ENCODE measurements at regions not wholly inside any gene's neighbourhood (a gene's known extent, or its start where the extent isn't known, plus 50 kb on each side); places are given as distances from the start of the nearest gene placed in this dataset.

DNA sequence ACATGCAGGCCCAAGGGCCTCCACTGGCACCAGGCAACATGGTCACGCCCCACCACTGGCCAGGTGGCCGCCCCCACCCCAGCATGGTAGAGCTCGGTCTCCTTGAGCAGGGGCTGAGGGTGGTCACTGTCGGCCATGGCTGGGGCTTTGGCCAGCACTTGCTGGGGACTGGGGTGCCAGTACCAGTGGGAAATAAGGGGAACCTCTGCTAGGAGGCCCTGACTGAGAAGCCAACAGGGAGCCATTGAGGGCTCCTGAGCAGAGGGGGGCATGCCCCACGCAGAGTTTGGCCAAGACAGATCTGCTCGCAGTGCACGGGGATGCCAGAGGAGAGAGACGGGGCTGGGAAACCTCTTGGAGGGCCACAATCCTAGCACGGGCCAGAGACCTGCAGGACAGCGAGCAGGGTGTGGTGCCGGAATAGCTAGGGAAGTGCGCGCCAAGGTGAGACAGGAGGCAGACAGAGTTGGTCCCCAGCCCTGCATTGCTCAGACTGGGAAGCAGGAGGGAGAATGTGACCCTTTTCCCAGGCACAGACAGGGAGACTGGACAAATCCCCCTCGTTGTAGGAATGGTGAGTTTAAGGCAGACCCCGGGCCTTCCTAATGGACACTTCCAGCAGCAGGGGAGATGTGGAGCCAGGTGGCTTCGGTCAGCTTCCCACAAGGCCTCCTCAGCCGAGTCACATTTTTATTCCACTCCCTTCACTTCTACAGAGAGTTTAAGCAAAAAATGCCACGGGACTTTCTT, 179.0 kb upstream of the CST7 start:
- H3K4me1 Mint-ChIP-seq = no peaks in the 10 kb centered on the region
- no peak for DNase-seq (ENCODE audit: low read depth, low spot score)
- no peak overlapping the region for H3K4me3 Mint-ChIP-seq
- H3K9me3 Mint-ChIP-seq = peaks cover 3% of the 10 kb centered on the region
- H3K27ac Mint-ChIP-seq (ENCODE audit: unreplicated experiment) = no peak overlapping the region
- TF ChIP-seq, protein P1, sequence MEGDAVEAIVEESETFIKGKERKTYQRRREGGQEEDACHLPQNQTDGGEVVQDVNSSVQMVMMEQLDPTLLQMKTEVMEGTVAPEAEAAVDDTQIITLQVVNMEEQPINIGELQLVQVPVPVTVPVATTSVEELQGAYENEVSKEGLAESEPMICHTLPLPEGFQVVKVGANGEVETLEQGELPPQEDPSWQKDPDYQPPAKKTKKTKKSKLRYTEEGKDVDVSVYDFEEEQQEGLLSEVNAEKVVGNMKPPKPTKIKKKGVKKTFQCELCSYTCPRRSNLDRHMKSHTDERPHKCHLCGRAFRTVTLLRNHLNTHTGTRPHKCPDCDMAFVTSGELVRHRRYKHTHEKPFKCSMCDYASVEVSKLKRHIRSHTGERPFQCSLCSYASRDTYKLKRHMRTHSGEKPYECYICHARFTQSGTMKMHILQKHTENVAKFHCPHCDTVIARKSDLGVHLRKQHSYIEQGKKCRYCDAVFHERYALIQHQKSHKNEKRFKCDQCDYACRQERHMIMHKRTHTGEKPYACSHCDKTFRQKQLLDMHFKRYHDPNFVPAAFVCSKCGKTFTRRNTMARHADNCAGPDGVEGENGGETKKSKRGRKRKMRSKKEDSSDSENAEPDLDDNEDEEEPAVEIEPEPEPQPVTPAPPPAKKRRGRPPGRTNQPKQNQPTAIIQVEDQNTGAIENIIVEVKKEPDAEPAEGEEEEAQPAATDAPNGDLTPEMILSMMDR (conservative IDR thresholded peaks at IDR 0.05) = no peak
- H3K36me3 Mint-ChIP-seq (ENCODE audit: low read depth) = no peaks in the 10 kb centered on the region
- peaks cover 40% of the 10 kb centered on the region for H3K27me3 Mint-ChIP-seq (ENCODE audit: low read depth)

DNA sequence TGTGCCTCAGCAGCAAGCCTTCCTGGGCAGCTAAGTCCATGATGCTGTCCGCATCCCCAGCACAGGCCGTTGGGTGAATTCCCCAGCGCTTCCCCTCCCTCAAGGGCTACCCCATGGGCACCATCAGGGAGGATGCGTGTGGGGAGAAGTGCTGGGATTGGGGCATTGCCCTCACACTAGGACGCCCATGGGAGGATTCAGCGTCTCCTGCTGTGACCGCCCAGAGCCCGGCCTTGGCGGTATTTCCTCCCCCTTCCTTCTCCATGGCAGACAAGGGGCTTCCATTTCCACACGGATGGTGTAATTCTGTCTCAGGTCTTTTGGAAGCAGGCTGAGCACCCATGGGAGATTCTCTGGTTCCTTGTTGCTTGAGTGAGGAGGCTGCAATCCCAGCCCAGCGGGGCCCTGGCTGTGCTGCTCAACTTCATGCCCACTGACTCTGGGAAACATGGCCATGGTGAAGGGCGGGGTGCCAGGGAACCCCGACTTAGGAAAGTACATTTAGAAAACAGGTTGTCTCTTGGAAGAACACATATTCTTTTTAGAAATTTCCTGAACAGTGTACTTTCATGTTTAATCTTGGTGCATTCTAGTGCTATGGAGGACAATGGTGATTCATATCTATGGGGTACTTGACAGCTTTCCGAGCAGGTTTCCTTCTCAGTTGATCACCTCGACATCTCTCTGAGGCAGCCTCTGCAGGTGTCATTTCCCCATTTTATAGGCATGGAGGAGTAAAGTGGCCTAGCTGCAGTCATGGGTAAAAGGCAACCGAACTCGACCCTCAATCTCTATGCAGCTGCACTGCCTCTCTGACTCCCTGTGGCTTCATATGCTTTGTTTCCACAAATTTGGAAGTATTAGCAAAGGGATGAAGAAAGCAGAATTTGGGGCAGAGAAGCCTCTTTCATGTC, 178.2 kb upstream of the CST7 start:
- Mint-ChIP-seq H3K36me3 (ENCODE audit: low read depth) (no peaks in the 10 kb centered on the region), H3K4me3 (no peak overlapping the region), H3K9me3 (peaks cover 4% of the 10 kb centered on the region), H3K27me3 (ENCODE audit: low read depth) (peaks cover 43% of the 10 kb centered on the region), H3K4me1 (no peaks in the 10 kb centered on the region), H3K27ac (ENCODE audit: unreplicated experiment) (no peak overlapping the region)
- TF ChIP-seq, protein P1 (conservative IDR thresholded peaks at IDR 0.05) = no peak
- no peak for DNase-seq (ENCODE audit: low read depth, low spot score)

DNA sequence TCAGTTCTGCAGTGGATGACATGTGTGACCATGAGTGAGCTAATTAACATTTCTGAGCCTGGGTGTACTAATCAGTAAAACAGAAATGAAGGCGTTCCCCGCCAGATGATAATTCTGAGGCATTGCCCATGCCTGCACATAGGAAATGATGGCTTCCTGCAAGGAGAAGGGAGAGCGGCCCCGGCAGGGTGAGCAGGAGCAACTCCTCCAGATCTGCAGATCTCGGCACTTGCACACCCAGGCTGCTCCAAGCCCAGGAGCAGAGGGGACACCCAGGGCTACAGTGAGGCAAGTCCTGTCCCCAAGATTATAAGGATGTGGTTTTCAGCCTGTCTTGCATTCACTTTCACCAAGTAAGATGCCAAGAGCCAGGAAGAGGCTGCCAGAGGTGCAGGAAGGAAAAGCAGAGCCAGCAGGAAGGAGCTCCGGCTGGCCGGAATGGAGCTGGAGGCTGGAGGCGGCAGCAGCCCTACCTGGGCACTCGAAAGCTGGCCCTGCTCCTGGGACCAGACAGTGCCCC, 177.5 kb upstream of the CST7 start:
- H3K9me3 Mint-ChIP-seq = peaks cover 4% of the 10 kb centered on the region
- no peaks in the 10 kb centered on the region for H3K36me3 Mint-ChIP-seq (ENCODE audit: low read depth)
- DNase-seq (ENCODE audit: low read depth, low spot score) = no peak
- no peak overlapping the region for H3K4me3 Mint-ChIP-seq
- H3K27me3 Mint-ChIP-seq (ENCODE audit: low read depth) = peaks cover 49% of the 10 kb centered on the region
- TF ChIP-seq, protein P1 (conservative IDR thresholded peaks at IDR 0.05) = no peak
- no peak overlapping the region for H3K27ac Mint-ChIP-seq (ENCODE audit: unreplicated experiment)
- H3K4me1 Mint-ChIP-seq = no peaks in the 10 kb centered on the region

DNA sequence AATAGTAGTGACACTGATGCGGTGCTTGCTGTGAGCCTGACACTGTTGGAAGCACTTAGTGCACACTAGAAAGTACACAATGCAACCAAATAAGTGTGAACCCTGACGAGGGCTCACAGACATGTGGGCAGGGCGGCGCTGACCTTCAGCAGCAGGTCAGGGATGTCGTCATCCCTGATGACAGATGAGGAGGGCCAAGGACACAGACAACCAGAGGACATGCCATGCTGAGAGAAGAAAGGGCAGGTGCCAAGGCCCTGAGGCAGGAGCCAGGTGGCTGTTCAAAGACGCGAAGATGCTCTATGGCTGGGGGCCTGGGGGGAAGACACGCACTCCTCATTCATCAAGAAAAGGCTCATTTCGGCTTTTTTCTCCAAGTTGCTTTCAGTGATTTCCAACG, 176.4 kb upstream of the CST7 start:
- no peaks in the 10 kb centered on the region for H3K4me1 Mint-ChIP-seq
- H3K27ac Mint-ChIP-seq (ENCODE audit: unreplicated experiment) = no peak overlapping the region
- H3K27me3 Mint-ChIP-seq (ENCODE audit: low read depth) = peaks cover 57% of the 10 kb centered on the region
- H3K4me3 Mint-ChIP-seq = no peak overlapping the region
- H3K9me3 Mint-ChIP-seq = peaks cover 4% of the 10 kb centered on the region
- no peak for DNase-seq (ENCODE audit: low read depth, low spot score)
- no peaks in the 10 kb centered on the region for H3K36me3 Mint-ChIP-seq (ENCODE audit: low read depth)
- TF ChIP-seq, protein P1 (conservative IDR thresholded peaks at IDR 0.05) = no peak

DNA sequence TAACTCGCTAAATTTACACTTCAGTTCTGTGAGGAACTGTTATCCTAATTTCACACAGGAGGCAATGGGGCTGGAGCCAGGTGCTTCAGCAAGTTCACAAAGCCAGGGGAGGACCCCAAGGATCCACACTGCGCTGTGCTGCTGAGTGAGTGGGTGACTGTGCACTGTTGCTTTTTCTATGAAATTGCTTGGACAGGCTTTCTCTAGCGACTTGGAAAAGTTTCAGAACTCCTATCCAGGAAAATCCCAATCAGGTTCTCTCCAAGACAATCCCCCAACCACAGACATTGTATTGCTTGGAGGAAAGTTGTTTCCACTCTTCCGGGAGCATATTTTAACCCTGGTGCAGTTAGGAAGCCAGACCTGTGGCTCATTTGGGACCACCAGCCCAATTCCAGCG, 175.9 kb upstream of the CST7 start:
- Mint-ChIP-seq H3K4me3 (no peak overlapping the region), H3K9me3 (peaks cover 4% of the 10 kb centered on the region), H3K4me1 (no peaks in the 10 kb centered on the region), H3K27ac (ENCODE audit: unreplicated experiment) (no peak overlapping the region), H3K36me3 (ENCODE audit: low read depth) (no peaks in the 10 kb centered on the region), H3K27me3 (ENCODE audit: low read depth) (peaks cover 58% of the 10 kb centered on the region)
- DNase-seq (ENCODE audit: low read depth, low spot score) = no peak
- TF ChIP-seq, protein P1 (conservative IDR thresholded peaks at IDR 0.05) = no peak
